Stimulated activated CD8-positive, alpha-beta memory T cell treated with anti-CD3 and anti-CD28 coated beads, Interleukin-15, amount 100 ng/mL, for 24 hours (primary cell): ENCODE measurements at regions not wholly inside any gene's neighbourhood (a gene's known extent, or its start where the extent isn't known, plus 50 kb on each side); places are given as distances from the start of the nearest gene placed in this dataset.

Experiments
- DNase-seq: peaks from one replicate; pipeline ENCODE4 v3.0.0-alpha.2; 2020; ENCODE audit warnings: low read depth

DNA sequence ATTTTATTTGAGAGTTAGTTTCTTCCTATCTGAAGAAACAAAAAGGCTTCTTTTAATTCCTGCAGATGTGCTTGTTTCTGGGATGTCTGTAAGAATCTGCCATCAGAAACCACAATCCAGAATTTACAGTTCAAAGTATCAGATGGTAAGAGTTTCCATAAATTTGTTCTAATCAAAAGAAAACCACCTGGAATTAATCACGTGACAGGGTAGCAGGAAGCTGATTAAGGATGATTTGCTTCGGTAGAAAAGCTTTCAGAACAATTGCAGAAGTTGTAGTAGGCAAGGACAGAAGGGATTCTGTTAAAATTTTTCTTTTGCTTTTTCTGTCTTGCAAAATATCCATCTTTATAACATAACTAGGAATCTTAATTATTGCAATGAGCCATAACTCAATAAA lies 1975.1 kb upstream of the AGA start:
- DNase-seq: no peak

- no peak for DNase-seq
These were observed 1995.7 kb upstream of the AGA start for GRCh38 chr4:179437962-179438361.

GRCh38 chr4:179441596-179441995 lies 1999.4 kb upstream of the AGA start:
- DNase-seq: no peak

GRCh38 chr4:179447308-179447707 lies 2005.1 kb upstream of the AGA start:
- DNase-seq: no peak

DNA sequence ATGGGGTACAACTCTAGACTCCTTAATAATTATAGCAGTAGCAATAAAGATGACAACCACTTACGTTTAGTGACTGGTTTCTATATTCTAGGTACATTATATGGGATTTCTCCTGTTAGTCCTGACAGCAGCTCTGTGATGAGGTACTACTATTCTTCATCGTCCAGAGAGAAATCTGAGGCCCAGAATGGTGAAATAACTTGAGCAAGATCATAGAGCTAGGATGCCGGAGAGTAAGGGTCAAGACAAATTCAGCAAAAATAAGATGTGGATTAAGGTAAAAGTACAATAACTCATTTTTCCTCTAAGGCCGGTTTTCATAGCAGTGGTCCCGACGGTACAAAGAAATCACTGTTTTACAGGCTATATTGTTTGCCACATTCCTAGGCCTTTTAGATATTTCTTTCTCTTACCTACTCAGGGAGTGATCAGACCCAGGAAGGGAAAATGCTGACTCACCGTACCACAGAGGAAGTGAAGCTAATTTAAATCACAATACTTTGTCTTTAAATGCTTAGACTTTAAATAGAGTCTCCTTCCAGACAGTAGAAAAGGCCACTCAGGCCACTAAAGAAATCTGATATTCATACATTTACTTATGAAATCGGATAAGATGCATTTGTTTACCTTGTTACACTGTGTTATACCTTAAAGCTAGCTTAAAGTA lies 2023.0 kb upstream of the AGA start:
- DNase-seq: no peak

GRCh38 chr4:179467878-179468277 lies 2025.6 kb upstream of the AGA start:
- DNase-seq: no peak

- no peak for DNase-seq
These were observed 2029.9 kb upstream of the AGA start for GRCh38 chr4:179472164-179472563.

DNA sequence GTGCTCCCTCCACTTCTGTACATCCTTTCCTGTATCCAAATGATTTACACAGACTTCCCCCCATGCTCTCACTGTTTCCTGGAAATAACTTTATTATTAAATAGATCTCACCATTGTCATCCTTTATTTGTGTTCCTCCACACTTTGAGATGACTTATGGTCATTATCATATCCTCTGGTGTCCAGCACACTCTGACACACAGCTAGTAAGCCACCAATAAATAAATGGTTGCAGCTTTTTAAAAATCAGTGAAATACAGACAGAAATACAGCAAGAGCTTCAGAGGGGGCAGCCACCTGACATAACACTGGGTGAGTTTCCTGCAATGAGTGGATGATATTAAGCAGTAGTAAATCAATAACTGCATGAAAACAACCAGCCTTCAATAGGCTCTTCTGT lies 2036.4 kb upstream of the AGA start:
- DNase-seq: no peak

- no peak for DNase-seq
These were observed 2043.5 kb upstream of the AGA start for GRCh38 chr4:179485781-179486180.

DNA sequence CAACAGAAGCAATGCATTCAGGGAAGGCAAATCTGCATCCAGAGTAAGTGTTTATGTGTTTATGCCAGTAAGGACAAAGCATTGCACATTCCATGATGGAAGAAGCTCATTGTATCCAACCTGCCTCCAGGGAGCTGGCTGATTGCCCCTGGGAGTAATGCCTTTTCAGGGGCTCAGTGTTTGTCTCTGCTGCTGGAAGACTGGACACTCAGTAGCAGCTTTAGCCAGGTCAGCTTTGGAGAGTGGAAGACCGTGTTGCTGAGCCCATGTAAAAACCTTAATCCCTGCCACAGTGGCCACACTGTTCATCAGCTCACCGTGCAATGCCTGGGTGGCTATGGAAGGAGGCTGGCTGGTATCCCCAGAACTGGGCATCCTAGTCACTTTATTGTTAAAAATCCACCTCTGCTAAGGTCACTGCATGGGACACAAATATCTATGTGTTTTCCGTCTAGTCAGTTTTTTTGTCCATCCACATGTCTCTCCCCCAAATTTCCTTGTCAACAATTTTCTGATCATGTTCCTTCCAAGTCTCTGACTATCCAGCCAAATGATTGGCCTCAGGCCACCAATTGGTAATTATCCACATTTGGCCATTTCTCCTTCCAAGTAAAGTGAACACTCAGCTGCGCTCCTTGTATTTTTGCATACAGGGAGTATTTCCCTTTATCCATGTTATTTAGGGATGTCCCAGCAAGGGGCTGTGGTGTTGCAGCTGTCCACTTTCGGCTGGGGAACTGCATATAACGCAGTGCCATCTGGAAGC lies 2044.5 kb upstream of the AGA start:
- DNase-seq: no peak

GRCh38 chr4:179492260-179493080 lies 2050.2 kb upstream of the AGA start:
- no peak for DNase-seq

GRCh38 chr4:179503976-179504375 lies 2061.7 kb upstream of the AGA start:
- no peak for DNase-seq

GRCh38 chr4:179509489-179509888 lies 2067.3 kb upstream of the AGA start:
- DNase-seq: no peak

DNA sequence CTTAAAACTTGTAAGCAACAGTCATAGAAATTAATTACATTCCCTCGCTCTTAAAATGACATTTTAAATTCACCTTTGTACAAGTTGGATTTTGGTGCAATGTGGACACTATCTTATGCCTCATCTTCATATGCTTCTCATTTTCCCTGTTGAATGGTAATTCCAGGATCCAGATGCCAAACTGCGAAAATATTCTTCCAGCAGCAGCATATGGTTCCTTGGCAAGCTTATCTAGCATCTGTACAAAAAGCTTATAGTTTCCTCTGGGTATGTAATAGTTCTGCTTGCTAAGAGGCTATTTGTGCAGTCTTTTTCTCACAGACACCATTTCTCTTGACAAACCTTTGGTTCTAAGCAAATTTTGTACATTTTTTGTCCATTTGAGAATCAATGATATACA lies 2079.7 kb upstream of the AGA start:
- no peak for DNase-seq

GRCh38 chr4:179530958-179531357 lies 2088.7 kb upstream of the AGA start:
- no peak for DNase-seq

DNA sequence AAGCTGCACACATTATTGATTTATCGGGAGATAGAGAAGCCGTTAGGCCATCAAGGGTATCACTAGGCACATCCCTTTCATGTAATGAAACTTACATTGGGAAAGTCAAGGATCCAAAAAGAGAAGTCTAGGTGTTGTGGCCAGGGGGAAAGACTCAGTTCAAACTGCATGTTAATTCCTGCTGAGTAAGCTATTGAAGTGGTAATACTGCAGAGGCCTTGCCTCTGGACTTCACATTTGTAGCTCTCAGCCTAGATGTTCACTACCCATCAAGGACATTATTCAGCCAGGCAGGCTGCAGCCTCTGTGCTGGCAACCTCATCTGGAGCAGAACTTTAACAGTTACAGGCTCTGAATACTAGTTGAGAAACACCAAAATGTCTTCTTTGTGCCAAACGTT lies 2094.5 kb upstream of the AGA start:
- DNase-seq: no peak

- DNase-seq: no peak
These were observed 2097.4 kb upstream of the AGA start for GRCh38 chr4:179539641-179540040.

GRCh38 chr4:179543771-179544170 lies 2101.5 kb upstream of the AGA start:
- DNase-seq: no peak

DNA sequence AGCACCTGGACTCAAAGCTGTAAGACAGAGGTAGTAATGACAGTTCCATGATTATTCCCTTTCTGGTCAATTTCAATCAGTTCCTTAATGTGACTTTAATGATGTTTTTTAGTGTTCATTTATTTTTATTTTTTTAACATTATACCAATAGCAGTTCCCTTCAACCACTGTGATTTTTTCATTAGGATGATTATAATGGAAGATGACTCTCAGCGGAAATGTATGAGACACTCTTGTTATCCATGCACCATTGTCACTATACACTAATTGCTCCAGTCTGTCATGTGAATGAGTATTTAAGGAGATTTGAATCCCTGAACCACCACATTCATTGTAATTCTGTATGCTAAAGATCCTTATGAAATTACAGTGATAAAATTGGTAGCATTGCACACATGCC lies 2102.3 kb upstream of the AGA start:
- DNase-seq: no peak

GRCh38 chr4:179552131-179552530 lies 2109.9 kb upstream of the AGA start:
- no peak for DNase-seq

DNA sequence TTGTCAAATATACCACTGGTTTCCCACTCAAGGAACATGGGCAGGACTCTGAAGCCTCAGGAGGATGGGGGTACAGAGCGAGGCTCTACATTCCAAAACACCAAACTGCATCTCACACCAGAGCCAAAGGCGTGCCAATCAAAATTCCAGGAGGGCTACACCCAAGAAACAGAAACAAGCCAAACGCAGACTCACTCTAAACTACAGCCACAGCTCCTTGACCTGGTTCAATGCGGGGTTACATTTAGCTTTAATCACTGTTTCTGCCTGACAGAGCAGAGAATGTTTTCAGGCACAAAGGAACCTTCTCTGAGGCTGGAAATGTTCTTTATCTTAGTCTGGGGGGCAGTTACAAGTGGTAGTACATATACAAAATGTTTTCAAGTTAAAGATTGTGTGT lies 2121.5 kb upstream of the AGA start:
- DNase-seq: no peak

GRCh38 chr4:179569549-179569948 lies 2127.3 kb upstream of the AGA start:
- DNase-seq: no peak
